Neural progenitor cell (in vitro differentiated cells): ENCODE measurements at regions not wholly inside any gene's neighbourhood (a gene's known extent, or its start where the extent isn't known, plus 50 kb on each side); places are given as distances from the start of the nearest gene placed in this dataset.

Experiments used
- DNase-seq: peaks from one replicate; pipeline ENCODE4 v3.0.0-alpha.2; 2016; ENCODE audit warnings: low spot score
- H2AFZ ChIP-seq: fragments of 200-600 bp; sonication (generic); replicated peaks from 2 replicates; pipeline ENCODE4 v1.6.1; 2016; ENCODE audit warnings: antibody characterized with exemption
- H3F3A ChIP-seq: fragments of 200-600 bp; sonication (generic); 2 replicates; pipeline ENCODE4 v1.6.1; 2016; ENCODE audit warnings: antibody characterized with exemption, low read depth
- H3K27ac ChIP-seq: fragments of 200-600 bp; sonication (generic); 2 replicates; pipeline ENCODE4 v1.5.1; 2016; ENCODE audit warnings: mild to moderate bottlenecking
- H3K27me3 ChIP-seq: fragments of 200-600 bp; sonication (generic); 2 replicates; pipeline ENCODE4 v1.6.1; 2016; ENCODE audit warnings: mild to moderate bottlenecking, moderate library complexity
- H3K36me3 ChIP-seq: fragments of 200-600 bp; sonication (generic); 2 replicates; pipeline ENCODE4 v1.5.1; 2016
- H3K4me1 ChIP-seq: fragments of 200-600 bp; sonication (generic); 2 replicates; pipeline ENCODE4 v1.6.1; 2016; ENCODE audit warnings: mixed run types
- H3K4me2 ChIP-seq: fragments of 200-600 bp; sonication (generic); 2 replicates; pipeline ENCODE4 v1.6.1; 2016
- H3K4me3 ChIP-seq: fragments of 200-600 bp; sonication (generic); 2 replicates; pipeline ENCODE4 v1.5.1; 2016
- H3K79me2 ChIP-seq: fragments of 200-600 bp; sonication (generic); 2 replicates; pipeline ENCODE4 v1.6.1; 2016; ENCODE audit warnings: low read depth
- H3K9ac ChIP-seq: fragments of 200-600 bp; sonication (generic); 2 replicates; pipeline ENCODE4 v1.6.1; 2016
- H3K9me3 ChIP-seq: fragments of 200-600 bp; sonication (generic); 2 replicates; pipeline ENCODE4 v1.5.1; 2016; ENCODE audit warnings: low read depth
- H4K20me1 ChIP-seq: fragments of 200-600 bp; sonication (generic); 2 replicates; pipeline ENCODE4 v1.6.1; 2016; ENCODE audit warnings: low read depth
- H3K27ac Mint-ChIP-seq: 3 replicates; pipeline ENCODE4 v1.8.0; 2021; ENCODE audit warnings: mixed read lengths
- H3K27me3 Mint-ChIP-seq: 2 replicates; pipeline ENCODE4 v1.8.0; 2022; ENCODE audit warnings: low read depth, mild to moderate bottlenecking, inconsistent platforms, moderate library complexity, mixed read lengths; ENCODE audit not compliant: insufficient read depth
- H3K36me3 Mint-ChIP-seq: 3 replicates; pipeline ENCODE4 v1.8.0; 2021; ENCODE audit warnings: mixed read lengths
- H3K4me1 Mint-ChIP-seq: 3 replicates; pipeline ENCODE4 v1.8.0; 2021; ENCODE audit warnings: mixed read lengths
- H3K4me3 Mint-ChIP-seq: 3 replicates; pipeline ENCODE4 v1.8.0; 2021; ENCODE audit warnings: mild to moderate bottlenecking, moderate library complexity, mixed read lengths
- H3K9me3 Mint-ChIP-seq: 3 replicates; pipeline ENCODE4 v1.8.0; 2020; ENCODE audit warnings: mixed read lengths
- CTCF ChIP-seq: fragments of 200-600 bp; sonication (generic); IDR thresholded peaks from 2 replicates; pipeline ENCODE4 v1.5.1; 2017; ENCODE audit warnings: antibody characterized with exemption, mild to moderate bottlenecking
- EZH2 ChIP-seq: fragments of 200-600 bp; sonication (generic); IDR thresholded peaks from 2 replicates; pipeline ENCODE4 v1.6.1; 2017; ENCODE audit warnings: antibody characterized with exemption, mild to moderate bottlenecking, moderate library complexity
- EZH2phosphoT487 ChIP-seq: fragments of 200-600 bp; sonication (generic); IDR thresholded peaks from 2 replicates; pipeline ENCODE4 v1.6.1; 2017; ENCODE audit warnings: antibody characterized with exemption

- Mint-ChIP-seq H3K4me1 (no peaks in the 10 kb centered on the region), H3K27ac (no peak overlapping the region), H3K4me3 (no peak overlapping the region), H3K36me3 (no peaks in the 10 kb centered on the region), H3K9me3 (no peaks in the 10 kb centered on the region), H3K27me3 (no peaks in the 10 kb centered on the region)
- H3K79me2 ChIP-seq: no peaks in the 10 kb centered on the region
- no peak overlapping the region for H2AFZ ChIP-seq
- TF ChIP-seq CTCF: no peak
- TF ChIP-seq EZH2: no peak
- TF ChIP-seq EZH2phosphoT487: no peak
- no peaks in the 10 kb centered on the region for H3K9me3 ChIP-seq
- H3K4me1 ChIP-seq: peaks cover 8% of the 10 kb centered on the region
- no peak overlapping the region for H3K4me2 ChIP-seq
- H4K20me1 ChIP-seq: no peaks in the 10 kb centered on the region
- H3K27ac ChIP-seq: no peak overlapping the region
- no peak overlapping the region for H3K4me3 ChIP-seq
- no peaks in the 10 kb centered on the region for H3K36me3 ChIP-seq
- H3K9ac ChIP-seq: no peak overlapping the region
- no peaks in the 10 kb centered on the region for H3F3A ChIP-seq
- DNase-seq: no peak
- no peaks in the 10 kb centered on the region for H3K27me3 ChIP-seq
Measured at GRCh38 chr5:40453689-40454088, 226.0 kb upstream of the PTGER4 start.

- no peaks in the 10 kb centered on the region for H3K9me3 ChIP-seq
- no peaks in the 10 kb centered on the region for H3F3A ChIP-seq
- H3K27ac Mint-ChIP-seq: no peak overlapping the region
- H4K20me1 ChIP-seq: no peaks in the 10 kb centered on the region
- no peaks in the 10 kb centered on the region for H3K79me2 ChIP-seq
- H3K4me3 Mint-ChIP-seq: no peak overlapping the region
- no peak for TF ChIP-seq CTCF
- no peak for TF ChIP-seq EZH2phosphoT487
- no peak for TF ChIP-seq EZH2
- peaks cover 8% of the 10 kb centered on the region for H3K4me1 ChIP-seq
- H3K27me3 Mint-ChIP-seq: no peaks in the 10 kb centered on the region
- DNase-seq: no peak
- no peaks in the 10 kb centered on the region for H3K4me1 Mint-ChIP-seq
- H3K9ac ChIP-seq: no peak overlapping the region
- H3K36me3 ChIP-seq: no peaks in the 10 kb centered on the region
- H3K27ac ChIP-seq: no peak overlapping the region
- H3K36me3 Mint-ChIP-seq: no peaks in the 10 kb centered on the region
- H3K4me2 ChIP-seq: no peak overlapping the region
- H3K27me3 ChIP-seq: no peaks in the 10 kb centered on the region
- no peak overlapping the region for H3K4me3 ChIP-seq
- no peak overlapping the region for H2AFZ ChIP-seq
- peaks cover under 1% of the 10 kb centered on the region for H3K9me3 Mint-ChIP-seq
Measured at GRCh38 chr5:40452874-40453624, 226.7 kb upstream of the PTGER4 start.

GRCh38 chr5:40447438-40447837 lies 232.3 kb upstream of the PTGER4 start:
- DNase-seq: no peak
- Histone ChIP-seq H3K4me3 (no peak overlapping the region), H3K27me3 (no peaks in the 10 kb centered on the region), H3K4me2 (no peak overlapping the region), H4K20me1 (no peaks in the 10 kb centered on the region), H3F3A (no peaks in the 10 kb centered on the region), H3K27ac (no peak overlapping the region), H2AFZ (no peak overlapping the region), H3K79me2 (no peaks in the 10 kb centered on the region), H3K9ac (no peak overlapping the region), H3K9me3 (no peaks in the 10 kb centered on the region), H3K4me1 (no peaks in the 10 kb centered on the region), H3K36me3 (no peaks in the 10 kb centered on the region)
- Mint-ChIP-seq H3K9me3 (peaks cover 7% of the 10 kb centered on the region), H3K4me3 (no peak overlapping the region), H3K27me3 (no peaks in the 10 kb centered on the region), H3K36me3 (no peaks in the 10 kb centered on the region), H3K4me1 (no peaks in the 10 kb centered on the region), H3K27ac (no peak overlapping the region)
- TF ChIP-seq CTCF: no peak
- TF ChIP-seq EZH2phosphoT487: no peak
- TF ChIP-seq EZH2: no peak
